PFSK-1 (cell line): ENCODE measurements at regions not wholly inside any gene's neighbourhood (a gene's known extent, or its start where the extent isn't known, plus 50 kb on each side); places are given as distances from the start of the nearest gene placed in this dataset.

Experiments used
- FOXP2 ChIP-seq: optimal IDR thresholded peaks from 2 replicates; pipeline ENCODE3; 2011; ENCODE audit warnings: borderline replicate concordance, control low read depth, inconsistent platforms; ENCODE audit not compliant: insufficient read depth; ENCODE audit errors: extremely low read length, extremely low read depth
- POLR2AphosphoS5 ChIP-seq: IDR thresholded peaks from 2 replicates; pipeline ENCODE4 v1.6.1; 2012; ENCODE audit warnings: low read depth, mild to moderate bottlenecking, control low read depth, low read length, moderate library complexity
- TAF1 ChIP-seq: IDR thresholded peaks from 2 replicates; pipeline ENCODE4 v1.6.1; 2012; ENCODE audit warnings: low read length, control low read depth, borderline replicate concordance; ENCODE audit not compliant: insufficient read depth
- TF ChIP-seq, protein P1 (sequence below), 2 experiments: IDR thresholded peaks; 2 replicates each; pipeline versions ENCODE4 v1.6.1 to v1.8.0; 2011 to 2012; ENCODE audit warnings: low read depth in 2 of 2, low read length in 2 of 2, control low read depth in 1 of 2, inconsistent platforms in 1 of 2, mild to moderate bottlenecking in 1 of 2, moderate library complexity in 1 of 2; ENCODE audit not compliant: insufficient read depth in 1 of 2

DNA sequence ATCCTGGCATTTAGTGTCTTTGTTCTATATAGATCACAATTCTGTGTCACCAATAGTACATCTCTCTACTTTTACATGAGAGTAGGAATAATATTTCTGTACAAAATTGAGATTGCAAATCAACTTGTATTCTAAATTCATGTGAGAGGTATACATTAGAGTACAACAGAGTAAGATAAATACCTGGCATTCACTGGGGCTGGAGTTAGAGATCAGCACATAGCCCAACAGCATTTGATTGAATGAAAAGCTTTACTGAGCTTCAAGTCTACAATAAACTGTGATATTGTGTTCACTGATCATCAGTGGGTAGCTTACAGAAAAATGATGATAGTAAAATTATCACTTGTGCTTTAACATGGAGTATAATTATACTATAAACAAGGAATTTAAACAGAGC is 1114.7 kb downstream of the REEP3 start:
- TF ChIP-seq POLR2AphosphoS5: no peak
- TF ChIP-seq TAF1: no peak
- no peak for TF ChIP-seq FOXP2
- TF ChIP-seq, protein P1, sequence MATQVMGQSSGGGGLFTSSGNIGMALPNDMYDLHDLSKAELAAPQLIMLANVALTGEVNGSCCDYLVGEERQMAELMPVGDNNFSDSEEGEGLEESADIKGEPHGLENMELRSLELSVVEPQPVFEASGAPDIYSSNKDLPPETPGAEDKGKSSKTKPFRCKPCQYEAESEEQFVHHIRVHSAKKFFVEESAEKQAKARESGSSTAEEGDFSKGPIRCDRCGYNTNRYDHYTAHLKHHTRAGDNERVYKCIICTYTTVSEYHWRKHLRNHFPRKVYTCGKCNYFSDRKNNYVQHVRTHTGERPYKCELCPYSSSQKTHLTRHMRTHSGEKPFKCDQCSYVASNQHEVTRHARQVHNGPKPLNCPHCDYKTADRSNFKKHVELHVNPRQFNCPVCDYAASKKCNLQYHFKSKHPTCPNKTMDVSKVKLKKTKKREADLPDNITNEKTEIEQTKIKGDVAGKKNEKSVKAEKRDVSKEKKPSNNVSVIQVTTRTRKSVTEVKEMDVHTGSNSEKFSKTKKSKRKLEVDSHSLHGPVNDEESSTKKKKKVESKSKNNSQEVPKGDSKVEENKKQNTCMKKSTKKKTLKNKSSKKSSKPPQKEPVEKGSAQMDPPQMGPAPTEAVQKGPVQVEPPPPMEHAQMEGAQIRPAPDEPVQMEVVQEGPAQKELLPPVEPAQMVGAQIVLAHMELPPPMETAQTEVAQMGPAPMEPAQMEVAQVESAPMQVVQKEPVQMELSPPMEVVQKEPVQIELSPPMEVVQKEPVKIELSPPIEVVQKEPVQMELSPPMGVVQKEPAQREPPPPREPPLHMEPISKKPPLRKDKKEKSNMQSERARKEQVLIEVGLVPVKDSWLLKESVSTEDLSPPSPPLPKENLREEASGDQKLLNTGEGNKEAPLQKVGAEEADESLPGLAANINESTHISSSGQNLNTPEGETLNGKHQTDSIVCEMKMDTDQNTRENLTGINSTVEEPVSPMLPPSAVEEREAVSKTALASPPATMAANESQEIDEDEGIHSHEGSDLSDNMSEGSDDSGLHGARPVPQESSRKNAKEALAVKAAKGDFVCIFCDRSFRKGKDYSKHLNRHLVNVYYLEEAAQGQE (IDR thresholded peaks at IDR 0.05; ENCODE audit: insufficient read depth in 1 of 2, low read depth in 2 of 2, low read length in 2 of 2): no peak
